Parathyroid adenoma (tissue), 2 donors: ENCODE measurements at regions not wholly inside any gene's neighbourhood (a gene's known extent, or its start where the extent isn't known, plus 50 kb on each side); places are given as distances from the start of the nearest gene placed in this dataset.

ENCODE experiments used
- H2AFZ ChIP-seq: fragments of 300-600 bp; sonication (generic); one replicate; pipeline ENCODE4 v1.7.0; 2017; ENCODE audit warnings: antibody characterized with exemption, mild to moderate bottlenecking
- H3K27ac ChIP-seq: fragments of 300-600 bp; sonication (generic); one replicate; pipeline ENCODE4 v1.7.0; 2017
- H3K27me3 ChIP-seq: fragments of 300-600 bp; sonication (generic); one replicate; pipeline ENCODE4 v1.7.0; 2017; ENCODE audit warnings: low read length; ENCODE audit not compliant: control insufficient read depth, insufficient read depth
- H3K36me3 ChIP-seq: fragments of 300-600 bp; sonication (generic); one replicate; pipeline ENCODE4 v1.7.0; 2017; ENCODE audit warnings: low read length; ENCODE audit not compliant: control insufficient read depth, insufficient read depth
- H3K4me1 ChIP-seq: fragments of 300-600 bp; sonication (generic); one replicate; pipeline ENCODE4 v1.7.0; 2017; ENCODE audit warnings: control low read depth
- H3K4me2 ChIP-seq: fragments of 300-600 bp; sonication (generic); one replicate; pipeline ENCODE4 v1.7.0; 2017; ENCODE audit warnings: low read length
- H3K4me3 ChIP-seq: fragments of 300-600 bp; sonication (generic); one replicate; pipeline ENCODE4 v1.7.0; 2017; ENCODE audit warnings: low read depth, low read length
- H3K79me2 ChIP-seq: fragments of 300-600 bp; sonication (generic); one replicate; pipeline ENCODE4 v1.7.0; 2017; ENCODE audit warnings: control low read depth
- H3K9ac ChIP-seq: fragments of 300-600 bp; sonication (generic); one replicate; pipeline ENCODE4 v1.7.0; 2017; ENCODE audit warnings: mild to moderate bottlenecking
- H3K9me3 ChIP-seq: fragments of 300-600 bp; sonication (generic); one replicate; pipeline ENCODE4 v1.7.0; 2017; ENCODE audit warnings: low read length; ENCODE audit not compliant: control insufficient read depth
- TF ChIP-seq, protein P1 (sequence below): fragments of 300-600 bp; sonication (generic); IDR thresholded peaks from one replicate; pipeline ENCODE4 v1.7.0; 2017; ENCODE audit warnings: antibody characterized with exemption, mild to moderate bottlenecking
- donor health status: primary hyperparathyroidism.

DNA sequence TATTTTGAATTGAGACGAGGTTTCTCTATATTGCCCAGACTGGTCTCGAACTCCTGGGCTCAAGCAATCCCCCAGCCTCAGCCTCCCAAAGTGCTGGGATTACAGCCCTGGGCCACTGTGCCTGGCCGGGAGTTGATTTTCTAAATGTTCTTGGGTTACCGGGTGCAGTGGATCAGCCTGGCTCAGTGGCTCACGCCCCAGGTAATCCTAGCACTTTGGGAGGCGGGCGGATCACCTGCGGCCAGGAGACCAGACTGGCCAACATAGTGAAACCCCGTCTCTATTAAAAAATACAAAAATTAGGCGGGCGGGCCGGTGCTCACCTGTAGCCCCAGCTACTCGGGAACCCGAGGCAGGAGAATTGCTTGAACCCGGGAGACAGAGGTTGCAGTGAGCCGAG is 106.9 kb upstream of the LARP1 start:
- Histone ChIP-seq H3K79me2 (peaks cover 2% of the 10 kb centered on the region), H3K27me3 (no peaks in the 10 kb centered on the region), H3K36me3 (no peaks in the 10 kb centered on the region), H2AFZ (no peak overlapping the region), H3K9me3 (no peaks in the 10 kb centered on the region), H3K9ac (no peak overlapping the region), H3K27ac (no peak overlapping the region), H3K4me3 (no peak overlapping the region), H3K4me1 (peaks cover 7% of the 10 kb centered on the region), H3K4me2 (no peak overlapping the region)
- TF ChIP-seq, protein P1, sequence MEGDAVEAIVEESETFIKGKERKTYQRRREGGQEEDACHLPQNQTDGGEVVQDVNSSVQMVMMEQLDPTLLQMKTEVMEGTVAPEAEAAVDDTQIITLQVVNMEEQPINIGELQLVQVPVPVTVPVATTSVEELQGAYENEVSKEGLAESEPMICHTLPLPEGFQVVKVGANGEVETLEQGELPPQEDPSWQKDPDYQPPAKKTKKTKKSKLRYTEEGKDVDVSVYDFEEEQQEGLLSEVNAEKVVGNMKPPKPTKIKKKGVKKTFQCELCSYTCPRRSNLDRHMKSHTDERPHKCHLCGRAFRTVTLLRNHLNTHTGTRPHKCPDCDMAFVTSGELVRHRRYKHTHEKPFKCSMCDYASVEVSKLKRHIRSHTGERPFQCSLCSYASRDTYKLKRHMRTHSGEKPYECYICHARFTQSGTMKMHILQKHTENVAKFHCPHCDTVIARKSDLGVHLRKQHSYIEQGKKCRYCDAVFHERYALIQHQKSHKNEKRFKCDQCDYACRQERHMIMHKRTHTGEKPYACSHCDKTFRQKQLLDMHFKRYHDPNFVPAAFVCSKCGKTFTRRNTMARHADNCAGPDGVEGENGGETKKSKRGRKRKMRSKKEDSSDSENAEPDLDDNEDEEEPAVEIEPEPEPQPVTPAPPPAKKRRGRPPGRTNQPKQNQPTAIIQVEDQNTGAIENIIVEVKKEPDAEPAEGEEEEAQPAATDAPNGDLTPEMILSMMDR = no peak

DNA sequence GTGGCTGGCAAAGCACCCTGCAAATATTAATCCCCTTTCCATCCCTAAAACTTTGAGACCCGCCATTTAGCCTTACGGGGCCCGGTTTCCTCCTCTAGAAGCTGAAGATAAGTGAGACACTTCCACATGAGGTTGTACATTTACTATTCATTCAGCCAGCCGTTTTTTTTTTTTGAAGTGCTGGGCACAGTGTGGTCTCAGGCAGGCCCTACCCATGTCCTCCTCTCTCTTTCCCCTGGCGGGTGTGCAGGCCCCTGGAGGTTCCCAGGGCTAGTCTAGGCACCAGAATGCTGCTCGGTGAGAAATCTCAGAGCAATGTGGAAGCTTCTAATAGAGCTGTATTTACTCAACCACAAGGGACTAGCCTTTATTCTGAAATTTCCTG is 107.4 kb upstream of the LARP1 start:
- no peak overlapping the region for H3K4me3 ChIP-seq
- peaks cover 2% of the 10 kb centered on the region for H3K79me2 ChIP-seq
- H3K27me3 ChIP-seq = no peaks in the 10 kb centered on the region
- H3K36me3 ChIP-seq = no peaks in the 10 kb centered on the region
- H2AFZ ChIP-seq = peak overlapping the region; percentile 53
- TF ChIP-seq, protein P1 = no peak
- H3K9me3 ChIP-seq = no peaks in the 10 kb centered on the region
- no peak overlapping the region for H3K27ac ChIP-seq
- H3K4me2 ChIP-seq = peak overlapping the region; percentile 63
- H3K4me1 ChIP-seq = peaks cover 7% of the 10 kb centered on the region
- H3K9ac ChIP-seq = no peak overlapping the region

DNA sequence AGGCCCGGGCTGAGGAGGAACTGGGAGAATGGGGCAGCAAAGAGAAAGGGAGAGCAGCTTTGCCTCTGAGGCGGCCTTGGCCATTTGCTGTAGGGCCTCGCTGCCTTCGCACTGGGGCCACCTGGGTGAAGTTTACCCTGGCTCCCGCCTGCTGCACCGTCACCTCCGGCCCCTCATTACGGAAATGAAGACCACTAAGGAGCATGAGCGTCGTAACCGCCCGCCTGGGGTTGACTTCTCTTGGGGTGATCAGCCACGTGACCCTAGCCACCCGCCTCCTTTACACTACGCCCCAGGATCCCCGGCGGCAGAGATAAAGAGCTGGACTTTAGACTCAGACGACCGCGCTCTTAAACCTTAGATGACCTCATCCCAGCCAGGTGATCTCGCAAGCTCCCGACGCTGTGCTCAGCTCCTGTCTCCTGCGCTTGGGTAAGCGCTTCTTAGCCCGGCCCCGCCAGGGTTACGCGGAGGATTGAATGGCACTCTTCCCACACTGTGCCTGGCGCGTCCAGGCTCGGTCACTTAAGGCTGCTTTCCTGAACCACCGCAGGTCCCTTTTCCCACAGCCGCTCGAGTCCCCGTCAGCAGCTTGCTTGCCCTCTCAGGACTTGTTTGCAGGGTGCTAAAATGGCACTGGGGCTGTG is 107.9 kb upstream of the LARP1 start:
- Histone ChIP-seq H3K79me2 (peaks cover 2% of the 10 kb centered on the region), H3K27ac (no peak overlapping the region), H2AFZ (peak overlapping the region; percentile 53), H3K36me3 (no peaks in the 10 kb centered on the region), H3K4me2 (peak overlapping the region; percentile 63), H3K4me3 (no peak overlapping the region), H3K9ac (no peak overlapping the region), H3K4me1 (peaks cover 7% of the 10 kb centered on the region), H3K27me3 (no peaks in the 10 kb centered on the region), H3K9me3 (no peaks in the 10 kb centered on the region)
- TF ChIP-seq, protein P1 = no peak

DNA sequence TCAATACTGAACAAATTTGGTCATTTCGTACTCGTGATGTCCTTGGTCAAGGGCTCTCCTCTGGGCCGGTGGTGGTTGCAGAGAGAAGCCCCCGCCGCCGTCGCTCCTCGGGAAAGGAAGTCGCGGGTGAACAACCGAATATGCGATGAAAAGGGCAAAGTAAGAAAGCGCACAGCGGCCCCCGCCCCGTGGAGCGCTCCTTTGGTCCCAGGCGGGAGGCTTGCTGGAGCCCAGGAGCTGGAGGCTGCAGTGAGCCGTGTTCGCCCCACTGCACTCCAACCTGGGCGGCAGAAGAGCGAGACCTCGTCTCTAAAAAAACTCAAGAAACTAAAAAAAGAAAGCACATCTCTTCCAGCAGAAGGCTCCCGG is 108.4 kb upstream of the LARP1 start:
- TF ChIP-seq, protein P1 = no peak
- Histone ChIP-seq H3K79me2 (peaks cover 2% of the 10 kb centered on the region), H2AFZ (peak overlapping the region; percentile 53), H3K27ac (no peak overlapping the region), H3K4me2 (no peak overlapping the region), H3K36me3 (no peaks in the 10 kb centered on the region), H3K9ac (no peak overlapping the region), H3K4me3 (no peak overlapping the region), H3K9me3 (no peaks in the 10 kb centered on the region), H3K4me1 (peaks cover 7% of the 10 kb centered on the region), H3K27me3 (no peaks in the 10 kb centered on the region)

DNA sequence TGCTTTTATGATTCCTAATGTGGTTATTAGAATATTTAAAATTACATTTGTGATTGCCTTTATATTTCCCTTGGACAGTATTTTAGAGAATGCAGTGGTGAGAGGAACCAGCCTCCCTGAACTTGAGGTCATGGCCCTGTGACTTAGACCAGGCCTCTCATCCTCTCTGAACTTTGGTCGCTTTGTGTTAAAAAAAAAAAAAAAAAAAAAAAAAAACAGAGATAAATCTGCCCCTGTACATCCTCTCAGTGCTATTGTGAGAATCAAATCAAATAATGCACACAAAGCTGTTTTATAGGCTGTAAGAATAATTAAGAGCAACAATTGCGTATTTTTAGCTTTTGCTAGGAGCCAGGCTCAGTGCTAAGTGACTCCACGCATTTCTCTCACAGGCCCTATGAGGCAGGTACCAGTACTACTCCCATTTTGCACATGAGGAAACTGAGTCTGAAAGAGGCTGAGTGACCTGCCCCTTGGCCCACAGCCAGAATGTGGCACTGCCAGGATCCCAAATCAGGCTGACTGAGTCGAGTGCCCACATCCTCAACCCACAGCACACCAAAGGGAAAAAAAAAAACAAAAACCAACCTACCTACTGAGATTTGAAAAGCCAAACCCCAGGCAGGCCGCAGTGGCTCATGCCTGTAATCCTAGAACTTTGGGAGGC is 110.3 kb upstream of the LARP1 start:
- H3K36me3 ChIP-seq = no peaks in the 10 kb centered on the region
- no peak overlapping the region for H3K9ac ChIP-seq
- H3K79me2 ChIP-seq = peaks cover under 1% of the 10 kb centered on the region
- no peak overlapping the region for H3K27ac ChIP-seq
- TF ChIP-seq, protein P1 = no peak
- peaks cover 5% of the 10 kb centered on the region for H3K4me1 ChIP-seq
- no peaks in the 10 kb centered on the region for H3K9me3 ChIP-seq
- no peaks in the 10 kb centered on the region for H3K27me3 ChIP-seq
- H2AFZ ChIP-seq = no peak overlapping the region
- H3K4me2 ChIP-seq = no peak overlapping the region
- no peak overlapping the region for H3K4me3 ChIP-seq
